Tibial nerve (tissue), 4 donors: ENCODE measurements at regions not wholly inside any gene's neighbourhood (a gene's known extent, or its start where the extent isn't known, plus 50 kb on each side); places are given as distances from the start of the nearest gene placed in this dataset.

Source experiments
- DNase-seq, 2 donors: peaks; one replicate each; pipeline ENCODE4 v3.0.0-alpha.2; 2019; ENCODE audit warnings: low spot score in 2 of 2
- H3K27ac ChIP-seq, 4 donors: fragments of 200-600 bp; sonication (generic) in 3 of 4; one replicate each; pipeline ENCODE4 v1.5.1; 2017 to 2019; ENCODE audit warnings: mild to moderate bottlenecking in 1 of 4
- H3K27me3 ChIP-seq, 2 donors: fragments of 200-600 bp; sonication (generic) in 1 of 2; one replicate each; pipeline versions ENCODE4 v1.5.1 to v1.6.0; 2017 to 2019
- H3K36me3 ChIP-seq, 3 donors: fragments of 200-600 bp; sonication (generic); one replicate each; pipeline ENCODE4 v1.5.1; 2018 to 2019
- H3K4me1 ChIP-seq, 4 donors: fragments of 200-600 bp; sonication (generic) in 3 of 4; one replicate each; pipeline ENCODE4 v1.5.1; 2017 to 2019
- H3K4me3 ChIP-seq, 4 donors: fragments of 200-600 bp; sonication (generic) in 3 of 4; one replicate each; pipeline ENCODE4 v1.5.1; 2017 to 2019; ENCODE audit warnings: mild to moderate bottlenecking in 1 of 4, moderate library complexity in 1 of 4
- H3K9me3 ChIP-seq, 4 donors: fragments of 200-600 bp; sonication (generic) in 3 of 4; one replicate each; pipeline ENCODE4 v1.5.1; 2017 to 2019
- CTCF ChIP-seq, 5 experiments: fragments of 200-600 bp in 3 of 5; fragments of 450-650 bp in 2 of 5; sonication (generic) in 3 of 5; IDR thresholded peaks; one replicate each; pipeline ENCODE4 v1.5.1; 2016 to 2019; ENCODE audit warnings: antibody characterized with exemption in 5 of 5, mild to moderate bottlenecking in 3 of 5, moderate library complexity in 2 of 5
- EP300 ChIP-seq, 2 donors: sonication (generic); formaldehyde crosslinking; IDR thresholded peaks; one replicate each; pipeline ENCODE4 v1.6.1; 2017; ENCODE audit warnings: antibody characterized with exemption in 2 of 2, mild to moderate bottlenecking in 1 of 2
- POLR2A ChIP-seq, 2 donors: fragments of 450-650 bp; IDR thresholded peaks; one replicate each; pipeline ENCODE4 v1.6.1; 2017; ENCODE audit warnings: antibody characterized with exemption in 2 of 2, mild to moderate bottlenecking in 2 of 2, moderate library complexity in 2 of 2
- WGBS, 2 donors: methylation state at CpG; one replicate each; pipeline ENCODE4 v1.1.5; 2018; 5-methylcytosine and 5-hydroxymethylcytosine counted together

GRCh38 chr12:107521826-107522355, 163.7 kb upstream of the PWP1 start:
- no peak for DNase-seq
- TF ChIP-seq CTCF (IDR thresholded peaks at IDR 0.05) (no peak), POLR2A (IDR thresholded peaks at IDR 0.05) (no peak), EP300 (IDR thresholded peaks at IDR 0.05) (no peak)
- no peaks in the 10 kb centered on the region for H3K36me3 ChIP-seq
- 94 to 96% methylated on average over 3 of the region's 3 CpGs for WGBS, 2 donors
- H3K27me3 ChIP-seq = no peaks in the 10 kb centered on the region
- H3K4me1 ChIP-seq = no peaks in the 10 kb centered on the region
- no peak overlapping the region for H3K4me3 ChIP-seq
- H3K9me3 ChIP-seq = peaks cover 0 to 10% (median 0%) of the 10 kb centered on the region in 4 donors
- no peak overlapping the region for H3K27ac ChIP-seq

GRCh38 chr12:107522692-107523477, 162.7 kb upstream of the PWP1 start:
- no peak for TF ChIP-seq EP300 (IDR thresholded peaks at IDR 0.05)
- TF ChIP-seq POLR2A (IDR thresholded peaks at IDR 0.05) = no peak
- Histone ChIP-seq H3K4me1 (no peaks in the 10 kb centered on the region), H3K4me3 (no peak overlapping the region), H3K27me3 (no peaks in the 10 kb centered on the region), H3K27ac (no peak overlapping the region), H3K9me3 (peaks cover 0 to 10% (median 0%) of the 10 kb centered on the region in 4 donors), H3K36me3 (no peaks in the 10 kb centered on the region)
- 75 to 81% methylated on average over 3 of the region's 3 CpGs for WGBS, 2 donors
- no peak for DNase-seq

- Histone ChIP-seq H3K4me1 (no peaks in the 10 kb centered on the region), H3K4me3 (no peak overlapping the region), H3K27me3 (no peaks in the 10 kb centered on the region), H3K36me3 (no peaks in the 10 kb centered on the region), H3K27ac (no peak overlapping the region), H3K9me3 (peaks cover 0 to 10% (median 0%) of the 10 kb centered on the region in 4 donors)
- 63 to 70% methylated on average over 7 to 8 of the region's 8 CpGs for WGBS, 2 donors
- DNase-seq = no peak
- no peak for TF ChIP-seq POLR2A (IDR thresholded peaks at IDR 0.05)
- no peak for TF ChIP-seq EP300 (IDR thresholded peaks at IDR 0.05)
- TF ChIP-seq CTCF (IDR thresholded peaks at IDR 0.05) = no peak
These were observed 161.6 kb upstream of the PWP1 start for GRCh38 chr12:107523775-107524535.

- Histone ChIP-seq H3K36me3 (no peaks in the 10 kb centered on the region), H3K4me1 (no peaks in the 10 kb centered on the region), H3K27ac (no peak overlapping the region), H3K4me3 (no peak overlapping the region), H3K9me3 (peaks cover 0 to 10% (median 0%) of the 10 kb centered on the region in 4 donors), H3K27me3 (no peaks in the 10 kb centered on the region)
- 82 to 89% methylated on average over 8 of the region's 8 CpGs for WGBS, 2 donors
- no peak for DNase-seq
- TF ChIP-seq CTCF (IDR thresholded peaks at IDR 0.05) (no peak), EP300 (IDR thresholded peaks at IDR 0.05) (no peak), POLR2A (IDR thresholded peaks at IDR 0.05) (no peak)
These were observed 160.4 kb upstream of the PWP1 start for GRCh38 chr12:107525063-107525718.

- TF ChIP-seq CTCF (IDR thresholded peaks at IDR 0.05) = no peak
- TF ChIP-seq POLR2A (IDR thresholded peaks at IDR 0.05) = no peak
- TF ChIP-seq EP300 (IDR thresholded peaks at IDR 0.05) = no peak
- Histone ChIP-seq H3K27ac (peak overlapping the region in 2 of 4 donors; percentile 27 to 36), H3K4me3 (no peak overlapping the region), H3K36me3 (no peaks in the 10 kb centered on the region), H3K4me1 (no peaks in the 10 kb centered on the region), H3K9me3 (peaks cover 0 to 10% (median 0%) of the 10 kb centered on the region in 4 donors), H3K27me3 (no peaks in the 10 kb centered on the region)
- peak in 1 of 2 donors; percentile 25 for DNase-seq
- WGBS, 2 donors = 61 to 71% methylated on average over 8 of the region's 8 CpGs
These were observed 159.7 kb upstream of the PWP1 start for GRCh38 chr12:107525719-107526554.
